Spleen (tissue), 11 donors: ENCODE measurements at regions not wholly inside any gene's neighbourhood (a gene's known extent, or its start where the extent isn't known, plus 50 kb on each side); places are given as distances from the start of the nearest gene placed in this dataset.

Experiments used
- DNase-seq: peaks from one replicate; pipeline ENCODE4 v3.0.0-alpha.2; 2020
- H3K27ac ChIP-seq, 8 donors: fragments of 200-600 bp; sonication (generic) in 7 of 8; 1 replicate in 4 of 8; 2 replicates in 4 of 8; pipeline versions ENCODE4 v1.5.0 to v1.8.0; 2016 to 2021; ENCODE audit warnings: inconsistent platforms in 4 of 8, mild to moderate bottlenecking in 4 of 8, moderate library complexity in 1 of 8
- H3K27me3 ChIP-seq, 7 donors: fragments of 200-600 bp; sonication (generic) in 6 of 7; replicated peaks in 1 of 7; 1 replicate in 4 of 7; 2 replicates in 3 of 7; pipeline versions ENCODE4 v1.5.0 to v1.8.0; 2016 to 2021; ENCODE audit warnings: inconsistent platforms in 3 of 7, mild to moderate bottlenecking in 1 of 7
- H3K36me3 ChIP-seq, 6 donors: fragments of 200-600 bp; sonication (generic) in 5 of 6; 1 replicate in 4 of 6; 2 replicates in 2 of 6; pipeline versions ENCODE4 v1.5.0 to v1.8.0; 2016 to 2021; ENCODE audit warnings: inconsistent platforms in 2 of 6
- H3K4me1 ChIP-seq, 6 donors: fragments of 200-600 bp; sonication (generic) in 5 of 6; 1 replicate in 3 of 6; 2 replicates in 3 of 6; pipeline versions ENCODE4 v1.5.0 to v1.8.0; 2016 to 2021; ENCODE audit warnings: inconsistent platforms in 3 of 6
- H3K4me3 ChIP-seq, 8 donors: fragments of 200-600 bp; sonication (generic) in 7 of 8; 1 replicate in 4 of 8; 2 replicates in 4 of 8; pipeline versions ENCODE4 v1.5.0 to v1.8.0; 2016 to 2021; ENCODE audit warnings: inconsistent platforms in 4 of 8, mild to moderate bottlenecking in 4 of 8, moderate library complexity in 2 of 8
- H3K9me3 ChIP-seq, 8 donors: fragments of 200-600 bp; sonication (generic) in 7 of 8; 1 replicate in 4 of 8; 2 replicates in 4 of 8; pipeline versions ENCODE4 v1.5.0 to v1.8.0; 2016 to 2021; ENCODE audit warnings: inconsistent platforms in 4 of 8
- CTCF ChIP-seq, 11 experiments: fragments of 200-600 bp in 7 of 11; fragments of 450-650 bp in 4 of 11; sonication (generic) in 4 of 11; IDR thresholded peaks in 8 of 11; conservative IDR thresholded peaks in 3 of 11; 1 replicate in 7 of 11; 2 replicates in 4 of 11; pipeline versions ENCODE4 v1.4.0 to v1.8.0; 2016 to 2021; ENCODE audit warnings: antibody characterized with exemption in 11 of 11, inconsistent platforms in 4 of 11, mild to moderate bottlenecking in 1 of 11
- POLR2A ChIP-seq, 3 donors: fragments of 450-650 bp; IDR thresholded peaks; one replicate each; pipeline ENCODE4 v1.5.1; 2017; ENCODE audit warnings: antibody characterized with exemption in 3 of 3, mild to moderate bottlenecking in 1 of 3
- POLR2AphosphoS5 ChIP-seq, 3 donors: sonication (generic); formaldehyde crosslinking; IDR thresholded peaks; one replicate each; pipeline ENCODE4 v1.5.1; 2017; ENCODE audit warnings: antibody characterized with exemption in 3 of 3
- WGBS, 5 donors: extraction: QIAGEN DNeasy Blood & Tissue Kit in 3 of 5; methylation state at CpG; one replicate each; pipeline versions ENCODE4 v1.1.5 to v1.1.7; 2013 to 2018; 5-methylcytosine and 5-hydroxymethylcytosine counted together
- intact Hi-C: fragments of 100-400 bp; cut with DNase I; formaldehyde crosslinking; loops from one replicate; pipeline ENCODE4 v1.15.0; 2023; ENCODE audit warnings: low total_unique reads
- donor health status: healthy with polysubstance abuse.
- donor health status: DM: no; HTN: no; CAD: no; lungs with moderate emphysema.
- donor health status: DM: no; HTN: no; CAD: no.
- donor health status: Bipolar disorder and iron deficiency.
- donor health status: healthy.
- donor health status: DM: no; HTN: no; CAD: no.
- donor health status: DM: yes; HTN: yes; CAD: no.

- WGBS, 5 donors = 77 to 89% (median 85%) methylated on average over 3 of the region's 3 CpGs
- Histone ChIP-seq H3K36me3 (no peaks in the 10 kb centered on the region), H3K27ac (no peak overlapping the region), H3K27me3 (no peaks in the 10 kb centered on the region), H3K9me3 (no peaks in the 10 kb centered on the region), H3K4me1 (no peaks in the 10 kb centered on the region), H3K4me3 (no peak overlapping the region)
- intact Hi-C loops = no loop called here
- no peak for TF ChIP-seq POLR2A (IDR thresholded peaks at IDR 0.05)
- no peak for TF ChIP-seq POLR2AphosphoS5 (IDR thresholded peaks at IDR 0.05)
- no peak for TF ChIP-seq CTCF (IDR thresholded peaks at IDR 0.05 in 8 of 11, conservative IDR thresholded peaks at IDR 0.05 in 3 of 11)
- DNase-seq = no peak
These were observed 211.3 kb upstream of the PRR16 start for GRCh38 chr5:120252839-120253238.

- no peak for DNase-seq
- Histone ChIP-seq H3K27ac (no peak overlapping the region), H3K36me3 (no peaks in the 10 kb centered on the region), H3K4me3 (no peak overlapping the region), H3K27me3 (no peaks in the 10 kb centered on the region), H3K9me3 (no peaks in the 10 kb centered on the region), H3K4me1 (peaks cover 0 to 5% (median 0%) of the 10 kb centered on the region in 6 donors)
- intact Hi-C loops = no loop called here
- 63 to 73% (median 69%) methylated on average over 1 of the region's 1 CpG for WGBS, 5 donors
- TF ChIP-seq POLR2A (IDR thresholded peaks at IDR 0.05) (no peak), POLR2AphosphoS5 (IDR thresholded peaks at IDR 0.05) (no peak)
These were observed 209.7 kb upstream of the PRR16 start for GRCh38 chr5:120254385-120254784.

GRCh38 chr5:120255214-120255613 is 208.9 kb upstream of the PRR16 start:
- Histone ChIP-seq H3K4me1 (peaks cover 0 to 5% (median 0%) of the 10 kb centered on the region in 6 donors), H3K9me3 (no peaks in the 10 kb centered on the region), H3K4me3 (no peak overlapping the region), H3K27me3 (no peaks in the 10 kb centered on the region), H3K36me3 (no peaks in the 10 kb centered on the region), H3K27ac (no peak overlapping the region)
- no peak for DNase-seq
- intact Hi-C loops = no loop called here
- TF ChIP-seq POLR2AphosphoS5 (IDR thresholded peaks at IDR 0.05) = no peak
- no peak for TF ChIP-seq POLR2A (IDR thresholded peaks at IDR 0.05)
- TF ChIP-seq CTCF (IDR thresholded peaks at IDR 0.05 in 8 of 11, conservative IDR thresholded peaks at IDR 0.05 in 3 of 11) = no peak
- 43 to 93% (median 75%) methylated on average over 2 of the region's 2 CpGs for WGBS, 5 donors

GRCh38 chr5:120256376-120256775 is 207.7 kb upstream of the PRR16 start:
- Histone ChIP-seq H3K9me3 (no peaks in the 10 kb centered on the region), H3K4me1 (peaks cover 0 to 5% (median 0%) of the 10 kb centered on the region in 6 donors), H3K27me3 (no peaks in the 10 kb centered on the region), H3K36me3 (no peaks in the 10 kb centered on the region), H3K4me3 (no peak overlapping the region), H3K27ac (no peak overlapping the region)
- intact Hi-C loops = no loop called here
- no peak for TF ChIP-seq POLR2A (IDR thresholded peaks at IDR 0.05)
- TF ChIP-seq CTCF (IDR thresholded peaks at IDR 0.05 in 8 of 11, conservative IDR thresholded peaks at IDR 0.05 in 3 of 11) = no peak
- TF ChIP-seq POLR2AphosphoS5 (IDR thresholded peaks at IDR 0.05) = no peak
- 51 to 76% (median 67%) methylated on average over 1 of the region's 1 CpG for whole genome bisulfite sequencing, 5 donors
- no peak for DNase-seq
